ENCODE measurements at regions not wholly inside any gene's neighbourhood (a gene's known extent, or its start where the extent isn't known, plus 50 kb on each side); places are given as distances from the start of the nearest gene placed in this dataset.

DNA sequence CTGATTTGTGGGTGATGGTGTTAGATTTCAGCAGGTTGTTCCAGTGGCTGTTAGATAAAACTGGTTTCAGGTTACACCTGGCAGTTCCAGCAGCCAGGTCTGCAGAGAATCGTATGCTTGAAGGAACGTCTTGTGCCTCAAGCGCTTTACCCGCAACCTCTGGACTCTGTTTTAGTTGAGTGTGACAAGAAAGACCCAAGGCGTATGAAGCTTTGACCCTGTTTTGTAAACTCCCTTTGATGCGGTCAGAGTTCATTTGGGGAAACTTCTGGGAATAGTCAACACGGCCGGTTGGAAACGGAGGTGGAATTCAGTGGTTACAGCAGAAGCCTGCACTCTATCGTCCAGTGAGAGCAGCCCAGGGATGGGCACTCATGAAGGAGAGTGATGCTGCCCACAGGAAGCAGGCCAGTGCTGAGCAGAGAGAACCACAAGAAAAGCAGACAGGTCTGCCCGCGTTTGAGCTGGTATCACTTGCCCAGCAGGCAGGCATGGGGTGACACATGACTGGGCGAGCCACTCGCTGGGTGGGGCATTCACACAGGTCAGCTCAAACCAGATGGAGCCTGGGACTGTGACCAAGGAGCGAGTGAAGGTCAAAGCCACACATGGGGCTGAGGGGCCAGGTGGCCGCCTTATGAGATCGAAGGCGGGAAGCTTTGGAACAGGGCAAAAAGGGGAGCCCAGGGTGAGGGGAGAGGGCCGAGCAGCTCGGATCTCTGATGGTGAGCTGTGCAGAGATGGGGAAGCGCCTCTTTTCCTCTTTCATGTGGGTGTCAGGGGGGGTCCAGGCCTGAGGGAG, 99.6 kb upstream of the MBOAT2 start:
- Histone ChIP-seq H3K4me1 (peaks cover 12 to 26% (median 21%) of the 10 kb centered on the region in 4 donors), H3K27ac (peak overlapping the region in 1 of 4 donors; percentile 9), H3K36me3 (no peaks in the 10 kb centered on the region), H3K9me3 (no peaks in the 10 kb centered on the region), H3K4me3 (no peak overlapping the region), H3K27me3 (no peaks in the 10 kb centered on the region)
- ATAC-seq (ENCODE audit: low FRiP score in 2 of 2) (no peak), DNase-seq (peak in 1 of 2 donors; percentile 37)
- WGBS, 2 donors, result 76 to 82% methylated on average over 21 of the region's 21 CpGs
- TF ChIP-seq POLR2A (IDR thresholded peaks at IDR 0.05), result no peak
- TF ChIP-seq EP300 (IDR thresholded peaks at IDR 0.05), result peak in 1 of 4 donors; percentile 22

DNA sequence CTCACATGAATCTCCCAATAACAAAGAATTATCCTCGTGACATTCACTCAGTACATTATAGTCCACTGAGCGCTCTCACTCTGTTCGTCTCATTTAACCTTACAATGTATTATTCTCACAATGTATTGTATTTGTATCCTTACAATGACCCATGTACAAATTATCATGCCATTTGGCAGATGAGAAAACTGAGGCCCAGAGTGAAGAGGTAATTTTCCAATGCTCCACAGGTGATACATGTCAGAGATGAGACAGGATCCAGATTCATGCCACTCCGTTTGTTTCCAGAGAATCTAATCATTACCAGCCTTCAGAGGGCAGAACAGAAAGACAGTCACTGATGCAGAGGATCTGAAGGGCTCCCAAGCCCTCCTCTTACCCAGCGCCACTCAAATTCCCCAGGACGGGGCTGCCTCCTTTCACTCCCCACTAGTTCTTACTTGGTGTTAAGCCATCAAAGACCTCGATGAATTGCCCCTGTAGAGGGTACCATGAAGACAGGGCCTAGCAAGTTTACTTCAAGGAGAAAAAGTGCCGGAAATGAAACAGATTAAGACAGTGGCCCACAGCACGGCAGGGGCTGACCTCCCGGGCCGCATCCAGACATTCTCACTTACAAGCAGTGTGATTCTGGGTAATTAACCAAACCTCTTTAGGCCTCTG, 98.4 kb upstream of the MBOAT2 start:
- no peaks in the 10 kb centered on the region for H3K27me3 ChIP-seq
- ATAC-seq (ENCODE audit: low FRiP score in 2 of 2) (no peak), DNase-seq (no peak)
- H3K4me1 ChIP-seq, result peaks cover 2 to 16% (median 10%) of the 10 kb centered on the region in 4 donors
- 90 to 94% methylated on average over 11 of the region's 11 CpGs for WGBS, 2 donors
- no peak overlapping the region for H3K27ac ChIP-seq
- no peaks in the 10 kb centered on the region for H3K36me3 ChIP-seq
- no peak for TF ChIP-seq POLR2AphosphoS5 (IDR thresholded peaks at IDR 0.05)
- TF ChIP-seq, protein P1, sequence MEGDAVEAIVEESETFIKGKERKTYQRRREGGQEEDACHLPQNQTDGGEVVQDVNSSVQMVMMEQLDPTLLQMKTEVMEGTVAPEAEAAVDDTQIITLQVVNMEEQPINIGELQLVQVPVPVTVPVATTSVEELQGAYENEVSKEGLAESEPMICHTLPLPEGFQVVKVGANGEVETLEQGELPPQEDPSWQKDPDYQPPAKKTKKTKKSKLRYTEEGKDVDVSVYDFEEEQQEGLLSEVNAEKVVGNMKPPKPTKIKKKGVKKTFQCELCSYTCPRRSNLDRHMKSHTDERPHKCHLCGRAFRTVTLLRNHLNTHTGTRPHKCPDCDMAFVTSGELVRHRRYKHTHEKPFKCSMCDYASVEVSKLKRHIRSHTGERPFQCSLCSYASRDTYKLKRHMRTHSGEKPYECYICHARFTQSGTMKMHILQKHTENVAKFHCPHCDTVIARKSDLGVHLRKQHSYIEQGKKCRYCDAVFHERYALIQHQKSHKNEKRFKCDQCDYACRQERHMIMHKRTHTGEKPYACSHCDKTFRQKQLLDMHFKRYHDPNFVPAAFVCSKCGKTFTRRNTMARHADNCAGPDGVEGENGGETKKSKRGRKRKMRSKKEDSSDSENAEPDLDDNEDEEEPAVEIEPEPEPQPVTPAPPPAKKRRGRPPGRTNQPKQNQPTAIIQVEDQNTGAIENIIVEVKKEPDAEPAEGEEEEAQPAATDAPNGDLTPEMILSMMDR (IDR thresholded peaks at IDR 0.05), result no peak
- TF ChIP-seq EP300 (IDR thresholded peaks at IDR 0.05), result no peak
- no peak for TF ChIP-seq POLR2A (IDR thresholded peaks at IDR 0.05)
- H3K9me3 ChIP-seq, result no peaks in the 10 kb centered on the region
- no peak overlapping the region for H3K4me3 ChIP-seq

DNA sequence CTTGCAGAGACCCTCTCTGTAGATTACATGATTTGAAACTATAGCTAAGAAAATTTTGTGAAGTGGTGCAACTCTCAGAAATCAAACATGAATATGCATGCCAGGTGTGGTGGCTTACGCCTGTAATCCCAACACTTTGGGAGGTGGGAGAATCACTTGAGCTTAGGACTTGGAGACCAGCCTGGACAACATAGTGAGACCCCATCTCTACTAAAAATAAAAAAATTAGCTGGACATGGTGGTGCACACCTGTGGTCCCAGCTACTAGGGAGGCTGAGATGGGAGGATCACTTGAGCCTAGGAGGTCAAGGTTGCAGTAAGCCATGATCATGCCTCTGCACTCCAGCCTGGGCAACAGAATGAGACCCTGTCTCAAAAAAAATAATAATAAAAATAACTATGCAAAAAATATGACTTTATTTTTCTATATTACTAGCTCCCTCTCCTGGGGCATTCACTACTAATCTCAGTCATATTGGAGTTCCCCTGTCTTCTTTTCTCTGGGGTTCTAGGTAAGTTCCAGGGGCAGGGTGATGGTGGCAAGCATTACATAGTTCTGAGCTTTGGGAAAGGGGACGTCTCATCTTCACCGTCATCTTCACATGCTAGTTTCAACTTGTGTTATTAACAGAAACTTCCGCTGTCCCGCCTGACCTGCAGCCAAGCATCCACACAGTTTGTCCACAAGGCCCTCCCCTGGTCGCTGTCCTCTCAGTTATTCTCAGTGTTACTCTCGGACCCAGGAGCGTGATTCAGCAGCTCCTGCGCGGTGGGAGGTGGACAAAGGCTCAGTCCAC, 96.8 kb upstream of the MBOAT2 start:
- DNase-seq, result no peak
- H3K9me3 ChIP-seq, result no peaks in the 10 kb centered on the region
- H3K4me3 ChIP-seq, result no peak overlapping the region
- TF ChIP-seq, protein P1 (IDR thresholded peaks at IDR 0.05), result no peak
- TF ChIP-seq POLR2AphosphoS5 (IDR thresholded peaks at IDR 0.05) (no peak), POLR2A (IDR thresholded peaks at IDR 0.05) (no peak), EP300 (IDR thresholded peaks at IDR 0.05) (no peak)
- H3K27ac ChIP-seq, result no peak overlapping the region
- H3K27me3 ChIP-seq, result no peaks in the 10 kb centered on the region
- H3K36me3 ChIP-seq, result no peaks in the 10 kb centered on the region
- no peak for ATAC-seq (ENCODE audit: low FRiP score in 2 of 2)
- peaks cover 8 to 23% (median 15%) of the 10 kb centered on the region in 4 donors for H3K4me1 ChIP-seq
- whole genome bisulfite sequencing, 2 donors, result 91 to 94% methylated on average over 10 of the region's 10 CpGs

DNA sequence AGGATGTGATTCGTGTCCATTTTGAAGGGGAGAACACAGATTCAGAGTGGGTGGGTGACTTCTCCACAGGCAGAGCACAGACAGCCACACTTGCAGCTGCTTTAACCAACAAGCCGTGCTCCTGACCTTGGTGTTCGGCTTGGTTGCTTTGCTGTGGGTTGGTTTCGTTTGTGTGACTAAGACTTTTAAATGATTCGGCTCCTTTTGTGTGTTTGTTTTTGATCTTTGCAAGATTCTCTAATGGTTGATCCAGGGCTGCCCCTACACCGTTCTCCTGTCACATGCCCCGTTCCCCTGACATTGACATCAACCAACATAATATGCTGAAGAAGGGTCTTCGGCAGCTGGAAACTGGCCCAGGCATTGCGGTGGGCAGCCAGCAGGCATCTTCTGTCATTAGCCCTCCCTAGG, 95.9 kb upstream of the MBOAT2 start:
- H3K4me1 ChIP-seq, result peaks cover 12 to 25% (median 18%) of the 10 kb centered on the region in 4 donors
- H3K36me3 ChIP-seq, result no peaks in the 10 kb centered on the region
- ATAC-seq (ENCODE audit: low FRiP score in 2 of 2), result no peak
- H3K4me3 ChIP-seq, result no peak overlapping the region
- no peaks in the 10 kb centered on the region for H3K27me3 ChIP-seq
- no peaks in the 10 kb centered on the region for H3K9me3 ChIP-seq
- DNase-seq, result no peak
- TF ChIP-seq POLR2A (IDR thresholded peaks at IDR 0.05) (no peak), EP300 (IDR thresholded peaks at IDR 0.05) (no peak), POLR2AphosphoS5 (IDR thresholded peaks at IDR 0.05) (no peak)
- TF ChIP-seq, protein P1 (IDR thresholded peaks at IDR 0.05), result no peak
- 80 to 82% methylated on average over 9 of the region's 9 CpGs for WGBS, 2 donors
- no peak overlapping the region for H3K27ac ChIP-seq

DNA sequence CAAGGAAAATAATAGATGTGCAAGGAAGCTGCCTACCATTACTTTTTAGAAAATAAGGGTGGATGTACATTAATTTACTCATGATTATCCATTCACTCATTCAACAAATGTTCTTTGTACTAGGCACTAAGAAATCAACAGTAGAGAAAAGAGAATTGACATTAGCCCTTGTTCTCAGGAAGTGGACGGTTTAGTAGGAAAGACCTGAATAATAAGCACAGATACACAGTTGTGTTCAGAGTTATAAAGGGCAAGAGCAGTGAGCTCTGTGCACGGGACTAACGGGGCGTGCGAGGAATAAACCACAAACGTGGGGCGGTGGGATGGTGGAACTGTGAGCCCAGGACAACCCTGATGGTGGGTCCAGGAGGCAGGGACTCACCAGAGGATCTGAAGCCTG, 94.4 kb upstream of the MBOAT2 start:
- 71 to 91% methylated on average over 7 of the region's 7 CpGs for WGBS, 2 donors
- DNase-seq (no peak), ATAC-seq (ENCODE audit: low FRiP score in 2 of 2) (no peak)
- no peak for TF ChIP-seq POLR2AphosphoS5 (IDR thresholded peaks at IDR 0.05)
- TF ChIP-seq, protein P1 (IDR thresholded peaks at IDR 0.05), result no peak
- TF ChIP-seq EP300 (IDR thresholded peaks at IDR 0.05), result no peak
- TF ChIP-seq POLR2A (IDR thresholded peaks at IDR 0.05), result no peak
- no peak overlapping the region for H3K27ac ChIP-seq
- peaks cover 12 to 22% (median 17%) of the 10 kb centered on the region in 4 donors for H3K4me1 ChIP-seq
- no peaks in the 10 kb centered on the region for H3K9me3 ChIP-seq
- H3K4me3 ChIP-seq, result no peak overlapping the region
- no peaks in the 10 kb centered on the region for H3K36me3 ChIP-seq
- H3K27me3 ChIP-seq, result no peaks in the 10 kb centered on the region

All from upper lobe of left lung (tissue), 6 donors.